HL-60/S4 treated with phorbol 12-myristate 13-acetate at 8.2 ng/mL for 4 days and 3 days (cell line): ENCODE measurements at regions not wholly inside any gene's neighbourhood (a gene's known extent, or its start where the extent isn't known, plus 50 kb on each side); places are given as distances from the start of the nearest gene placed in this dataset.

Experiments
- in situ Hi-C: fragments of 300-500 bp; cut with MboI; formaldehyde crosslinking; loops from 2 replicates; pipeline ENCODE4 v1.15.0; 2022; ENCODE audit warnings: low sequenced_read_pairs

DNA sequence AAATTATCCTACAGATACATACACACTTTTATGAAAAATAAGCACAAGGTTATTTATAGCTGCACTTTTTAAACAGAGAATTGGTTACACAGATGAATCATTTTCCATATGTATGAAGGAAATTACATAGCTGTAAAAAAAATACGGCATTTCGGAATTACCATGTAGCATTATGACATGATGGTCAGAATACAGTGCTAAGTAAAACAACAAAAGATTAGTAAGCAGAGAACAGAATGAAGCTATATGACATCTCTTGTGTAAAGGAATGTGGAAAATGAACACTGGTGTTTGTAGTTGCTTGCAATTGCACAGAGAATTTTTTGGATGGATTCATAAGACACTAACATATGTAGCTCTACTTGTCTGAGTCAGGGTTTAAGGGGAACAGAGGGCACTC, 1222.0 kb upstream of the PRKX start:
- in situ Hi-C loops: no loop called here

DNA sequence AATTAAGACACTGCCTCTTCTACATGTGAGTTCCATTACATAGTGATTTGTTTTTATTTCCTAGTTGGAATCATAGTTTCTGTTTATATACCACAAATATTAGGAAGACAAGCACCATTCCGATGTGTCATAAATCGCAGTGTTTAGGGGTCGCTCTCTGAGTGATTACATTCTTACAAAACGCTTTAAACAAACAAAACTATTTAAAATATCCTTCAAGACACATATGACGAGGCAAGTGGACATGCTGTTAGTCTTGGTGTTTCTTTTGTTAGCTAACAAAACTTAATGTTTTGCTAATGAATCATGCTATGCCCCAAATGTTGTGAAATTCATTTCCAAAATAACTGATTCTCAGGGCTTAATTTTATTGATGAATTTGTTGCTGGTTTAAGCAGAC, 1219.3 kb upstream of the PRKX start:
- in situ Hi-C loops: no loop called here

DNA sequence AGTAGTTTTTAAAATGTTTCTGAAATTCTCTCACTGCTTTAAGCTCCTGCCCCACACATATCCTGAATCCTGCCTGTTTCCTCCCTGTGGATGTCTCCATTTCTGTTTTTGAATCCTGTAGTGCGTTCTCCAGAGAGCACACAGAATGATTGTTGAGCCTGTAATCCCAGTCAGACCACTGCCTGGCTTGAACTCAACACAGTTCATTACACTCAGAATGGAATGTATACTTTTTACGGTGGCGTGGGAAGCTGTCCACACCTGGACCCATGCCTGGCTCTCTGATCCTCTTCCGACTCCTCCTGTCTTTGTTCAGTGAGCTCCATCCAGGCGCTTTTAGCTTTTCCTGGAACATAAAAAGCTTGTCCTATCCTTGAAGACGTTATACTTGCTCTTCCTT, 1217.0 kb upstream of the PRKX start:
- in situ Hi-C loops: no loop called here

DNA sequence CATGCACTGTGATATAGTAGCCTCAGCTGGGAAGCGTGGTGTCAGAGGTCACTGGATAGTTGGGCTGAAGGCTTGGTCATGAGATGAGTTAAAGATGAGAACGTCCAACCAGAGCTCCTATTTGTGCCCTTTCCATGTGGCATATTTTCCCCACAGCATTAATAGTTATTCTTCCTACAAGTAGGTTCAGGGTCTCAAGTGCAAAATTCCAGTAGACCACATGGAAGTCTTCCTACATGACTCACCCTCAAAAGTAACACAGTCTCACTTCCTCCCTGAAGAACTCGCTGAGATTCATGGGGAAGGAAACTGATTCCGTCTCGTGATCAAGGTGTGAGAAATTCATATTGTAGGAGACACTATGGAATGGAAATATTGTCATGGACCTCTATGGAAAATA, 1212.5 kb upstream of the PRKX start:
- in situ Hi-C loops: no loop called here

DNA sequence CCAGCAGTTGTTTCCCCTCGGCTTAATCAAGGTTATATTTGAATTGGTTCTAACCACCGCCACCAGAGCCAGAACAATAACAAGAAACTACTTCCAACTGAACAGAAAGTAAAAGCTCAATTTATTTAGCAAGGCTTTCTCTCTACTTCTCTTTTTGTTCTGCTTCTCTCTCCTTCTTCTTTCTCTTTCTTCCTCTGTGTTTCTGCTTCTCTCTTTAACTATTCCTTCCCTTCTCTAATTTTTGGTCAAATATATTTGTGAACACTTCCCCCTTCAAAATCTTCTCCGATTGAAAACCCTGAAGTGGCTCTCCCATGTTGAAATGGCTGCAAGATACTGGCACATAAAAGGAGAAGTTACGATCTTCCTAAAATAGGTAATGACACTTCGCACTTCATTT, 1195.9 kb upstream of the PRKX start:
- in situ Hi-C loops: no loop called here

DNA sequence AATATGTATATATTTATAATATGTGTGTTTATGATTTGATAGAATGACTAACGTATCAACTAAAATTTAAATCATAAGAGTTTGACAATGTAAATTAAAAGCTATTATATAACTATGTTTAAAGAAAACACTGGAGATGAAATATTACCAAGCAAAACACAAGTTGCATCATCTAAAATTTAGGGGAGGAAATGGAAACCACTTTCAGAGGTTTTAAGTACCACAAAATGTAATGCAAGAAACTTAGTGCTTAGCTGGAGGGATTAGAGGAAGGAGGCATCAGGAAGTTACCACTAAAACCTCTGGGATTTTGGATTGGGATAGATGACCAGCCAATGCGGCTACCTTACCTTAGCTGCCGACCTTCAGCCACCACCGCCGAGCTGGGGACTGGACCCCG, 1192.1 kb upstream of the PRKX start:
- in situ Hi-C loops: no loop called here

DNA sequence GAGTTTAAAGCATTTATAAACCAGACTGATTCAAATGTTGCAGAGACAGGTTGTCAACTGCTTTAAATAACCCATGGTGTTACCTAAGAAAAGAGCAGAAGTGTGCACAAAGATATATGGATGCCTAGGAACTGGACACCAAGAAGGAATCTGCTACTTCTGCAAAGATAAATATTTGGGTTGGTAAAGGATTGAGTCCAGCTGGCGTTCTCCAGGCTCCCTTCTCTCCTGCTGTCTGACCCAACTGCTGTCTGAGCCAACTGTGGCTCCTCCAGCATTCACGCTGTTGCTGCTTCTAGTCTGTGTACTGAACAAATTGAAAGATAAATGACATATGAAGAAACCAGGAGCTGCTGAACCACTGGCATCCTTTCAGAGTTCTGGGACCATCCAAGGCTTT, 1167.8 kb upstream of the PRKX start:
- in situ Hi-C loops: no loop called here

DNA sequence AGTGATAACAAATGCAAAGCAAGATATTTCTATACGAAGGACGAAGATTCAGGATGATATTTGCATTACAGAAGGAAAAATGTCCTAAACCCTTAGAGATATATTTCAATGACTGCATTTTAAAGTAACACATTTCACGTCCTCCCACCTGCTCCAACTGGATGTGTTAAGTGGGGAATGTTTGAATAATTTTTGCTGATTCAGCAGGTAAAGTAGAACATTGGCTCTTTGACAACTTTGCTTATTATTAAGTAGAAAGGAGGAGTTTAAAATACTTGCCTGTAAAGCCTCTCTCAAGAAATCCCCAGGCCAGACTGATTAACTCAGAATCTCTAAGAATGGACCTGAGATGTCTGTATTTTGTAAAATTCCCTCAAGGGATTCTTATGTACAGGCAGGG, 1165.2 kb upstream of the PRKX start:
- in situ Hi-C loops: no loop called here

DNA sequence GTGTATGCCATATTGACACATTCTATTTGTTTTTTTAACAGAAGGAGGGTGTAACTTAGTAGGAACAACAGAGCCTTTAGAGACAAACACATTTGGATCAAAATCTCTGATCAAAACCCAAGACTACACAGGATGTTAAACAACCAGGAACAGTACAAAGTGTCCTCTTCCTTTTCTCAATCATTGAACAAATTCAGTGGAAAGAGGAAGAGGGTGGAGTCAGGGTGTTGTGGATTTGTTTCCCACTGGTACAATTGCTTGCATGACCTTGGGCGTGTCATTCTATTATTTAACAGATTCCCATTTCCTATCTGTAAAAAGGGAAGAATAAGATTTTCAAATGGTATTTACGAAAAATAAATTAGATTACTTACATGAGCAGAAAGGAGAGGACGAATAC, 1162.8 kb upstream of the PRKX start:
- in situ Hi-C loops: no loop called here

DNA sequence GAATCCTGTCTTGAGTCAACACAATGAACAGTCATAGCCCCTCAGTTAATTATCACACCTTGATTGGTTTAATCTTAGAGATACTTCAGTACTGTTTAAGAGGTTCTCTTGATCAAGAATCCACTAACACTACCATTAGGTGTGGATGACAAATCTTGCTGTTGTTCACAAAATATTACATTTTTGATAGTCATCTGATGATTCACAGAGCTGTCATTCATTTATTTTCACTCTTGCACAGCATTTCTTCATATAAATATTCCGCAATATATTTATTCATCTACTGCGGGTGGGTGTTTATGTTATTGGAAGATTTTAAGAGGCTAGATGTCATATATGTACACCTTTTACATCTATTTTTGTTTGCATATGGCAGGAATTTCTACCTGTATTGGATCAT, 1138.1 kb upstream of the PRKX start:
- in situ Hi-C loops: no loop called here

DNA sequence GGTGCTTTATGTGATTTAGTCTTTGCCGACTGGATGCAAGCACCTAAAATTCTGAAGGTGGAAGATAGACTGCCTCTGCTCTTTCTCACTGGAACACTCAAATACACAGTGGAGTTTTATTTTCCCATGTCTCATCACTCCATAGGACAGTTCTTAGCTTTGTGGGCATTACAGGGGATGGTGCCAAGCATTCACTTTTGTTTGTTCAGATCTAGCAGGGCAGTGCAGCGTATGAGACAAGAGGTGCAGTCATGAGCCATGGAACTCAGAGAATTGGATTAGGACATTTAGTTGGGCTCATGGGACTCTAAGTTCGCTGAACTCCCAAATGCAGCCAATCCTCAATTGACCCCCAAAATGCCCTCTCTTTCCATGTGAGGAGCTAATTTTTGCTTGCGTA, 1136.9 kb upstream of the PRKX start:
- in situ Hi-C loops: no loop called here

DNA sequence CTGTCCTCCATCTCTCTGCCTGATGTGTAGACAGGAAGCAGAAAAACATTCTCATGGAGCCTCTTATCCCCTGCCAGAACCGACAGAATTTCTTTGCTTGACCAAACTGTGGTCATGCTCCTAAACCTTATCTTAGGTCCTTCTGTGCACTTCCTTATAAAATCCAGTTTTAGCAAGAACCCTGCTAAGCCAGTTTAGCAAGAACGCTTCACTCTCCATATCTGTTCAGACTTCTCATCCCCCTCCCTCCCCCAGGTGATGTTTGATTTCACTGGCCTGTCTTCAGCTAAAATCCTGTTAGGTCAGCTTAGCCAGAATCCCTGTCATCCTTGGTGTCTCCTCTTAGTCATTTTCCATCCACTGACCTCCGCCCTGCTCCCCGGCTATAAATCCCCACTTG, 1130.9 kb upstream of the PRKX start:
- in situ Hi-C loops: no loop called here

DNA sequence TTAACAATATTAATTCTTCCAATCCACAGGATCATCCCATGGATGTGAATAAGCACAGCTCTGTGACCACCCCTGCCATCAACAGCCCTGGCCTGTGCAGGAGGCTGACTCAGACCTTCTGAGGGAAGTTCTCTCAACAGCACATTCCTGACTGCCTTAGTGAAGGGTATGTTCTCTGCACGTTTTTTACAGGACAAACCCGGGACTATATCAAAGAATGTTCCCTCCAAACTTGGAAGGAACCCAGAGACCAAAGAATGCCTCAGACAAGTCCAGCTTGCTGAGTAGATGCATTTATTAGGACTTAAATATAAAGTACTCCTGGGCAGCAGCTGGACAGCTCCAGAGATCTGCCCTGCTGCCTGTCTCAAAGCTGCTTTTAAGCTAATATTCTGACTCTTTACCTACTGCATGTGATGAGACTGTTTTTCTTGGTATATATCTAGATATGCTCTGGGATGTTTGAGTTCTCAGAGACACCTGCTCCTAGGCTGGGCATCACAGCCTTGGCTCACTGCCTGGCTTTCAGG, 1127.8 kb upstream of the PRKX start:
- in situ Hi-C loops: no loop called here

DNA sequence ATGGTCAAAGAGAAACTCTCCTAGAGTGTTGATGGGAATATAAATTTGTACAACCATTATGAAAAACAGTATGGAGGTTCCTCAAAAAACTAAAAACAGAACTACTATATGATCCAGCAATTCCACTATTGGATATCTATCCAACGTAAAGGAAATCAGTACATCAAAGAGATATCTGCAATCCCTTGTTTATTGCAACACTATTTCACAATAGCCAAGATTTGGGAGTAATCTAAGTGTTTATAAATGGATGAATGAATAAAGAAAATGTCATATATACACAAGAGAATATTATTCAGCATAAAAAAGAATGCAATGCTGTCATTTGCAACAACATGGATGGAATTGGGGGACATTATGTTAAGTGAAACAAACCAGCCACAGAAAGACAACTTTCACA, 1118.1 kb upstream of the PRKX start:
- in situ Hi-C loops: no loop called here

DNA sequence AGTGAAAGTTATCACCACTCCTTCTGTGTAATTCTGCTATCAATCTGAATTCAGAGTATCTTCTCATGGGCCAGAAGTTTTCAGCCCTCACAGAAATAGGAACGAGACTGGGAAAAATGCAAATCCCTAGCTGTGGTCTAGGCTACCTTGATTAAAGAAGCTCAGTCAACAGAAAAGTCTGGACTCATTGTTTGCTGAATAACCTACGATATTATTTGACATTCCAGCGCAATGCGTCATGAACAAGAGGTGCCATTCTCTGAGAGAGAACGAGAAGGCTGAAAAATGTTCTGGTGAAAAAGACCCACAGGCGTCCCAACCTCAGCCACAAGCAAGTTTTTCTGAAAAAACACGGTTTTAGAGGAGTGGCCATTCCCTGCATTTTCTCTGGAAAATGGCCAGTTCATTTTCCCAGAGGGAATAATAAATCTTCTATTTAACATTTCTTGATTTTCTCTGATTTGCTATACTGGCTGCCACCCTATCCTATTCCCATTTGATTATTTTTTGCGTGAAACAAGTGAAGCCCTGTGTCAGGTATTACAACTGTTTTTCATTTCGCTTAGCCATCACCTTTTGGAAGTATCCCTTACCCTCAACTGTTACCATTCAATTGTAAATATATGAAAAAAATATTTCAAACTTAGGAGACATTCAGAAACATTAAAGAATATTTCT, 1117.6 kb upstream of the PRKX start:
- in situ Hi-C loops: no loop called here

DNA sequence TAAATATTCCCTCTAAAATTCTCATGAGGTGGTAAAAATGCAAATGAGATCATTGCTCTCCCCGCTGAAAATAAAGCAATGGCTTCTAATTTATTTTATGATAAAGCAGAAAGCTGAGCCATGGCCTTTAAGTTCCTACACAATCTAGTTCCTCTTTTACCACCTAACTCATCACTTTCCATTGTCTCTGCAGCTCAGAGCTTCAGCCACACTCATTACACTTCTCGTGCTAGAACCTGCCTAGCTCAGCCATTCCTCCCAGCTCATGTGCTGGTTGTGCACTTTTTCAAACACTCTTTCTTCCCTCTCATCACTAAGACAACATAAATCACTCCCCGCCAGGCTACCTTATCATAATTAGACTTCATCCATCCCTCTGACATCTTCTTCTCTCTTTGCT, 1112.1 kb upstream of the PRKX start:
- in situ Hi-C loops: no loop called here

DNA sequence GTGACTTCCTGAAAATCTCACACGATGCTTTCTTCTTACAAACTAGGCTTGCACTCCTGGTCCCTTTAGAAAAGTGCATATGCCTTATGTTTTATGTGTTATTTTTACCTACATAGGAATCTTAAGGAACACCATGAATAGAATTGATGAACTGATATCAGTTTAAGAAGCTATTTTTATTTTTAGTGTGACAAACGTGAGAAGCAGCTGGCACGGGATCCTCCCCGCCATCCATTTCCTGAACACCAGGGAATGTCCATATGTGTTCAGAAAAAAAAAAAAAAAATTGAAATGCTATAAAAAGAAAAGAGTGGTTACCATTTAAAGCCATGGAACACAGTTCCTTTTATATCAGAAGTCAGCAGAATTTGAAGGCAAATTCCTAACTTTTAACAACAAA, 1096.1 kb upstream of the PRKX start:
- in situ Hi-C loops: no loop called here

DNA sequence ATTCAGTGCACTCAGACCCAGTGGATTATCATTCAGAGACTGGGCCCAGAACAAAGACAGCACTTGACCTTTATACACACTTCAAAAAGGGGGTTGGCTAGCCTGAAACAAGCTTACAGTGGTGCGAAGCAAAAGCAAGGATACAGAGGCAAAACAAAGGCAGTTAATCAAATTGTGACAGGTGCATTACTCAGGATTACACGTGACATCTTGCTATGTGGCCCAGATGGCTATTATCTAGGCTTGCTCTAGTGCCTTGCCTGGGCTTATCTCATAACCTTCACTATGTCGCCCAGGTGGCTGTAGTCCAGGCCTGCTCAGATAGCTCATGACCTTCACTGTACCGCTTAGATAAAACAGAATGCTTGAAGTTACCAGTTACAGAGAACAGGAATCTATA, 1092.1 kb upstream of the PRKX start:
- in situ Hi-C loops: no loop called here

DNA sequence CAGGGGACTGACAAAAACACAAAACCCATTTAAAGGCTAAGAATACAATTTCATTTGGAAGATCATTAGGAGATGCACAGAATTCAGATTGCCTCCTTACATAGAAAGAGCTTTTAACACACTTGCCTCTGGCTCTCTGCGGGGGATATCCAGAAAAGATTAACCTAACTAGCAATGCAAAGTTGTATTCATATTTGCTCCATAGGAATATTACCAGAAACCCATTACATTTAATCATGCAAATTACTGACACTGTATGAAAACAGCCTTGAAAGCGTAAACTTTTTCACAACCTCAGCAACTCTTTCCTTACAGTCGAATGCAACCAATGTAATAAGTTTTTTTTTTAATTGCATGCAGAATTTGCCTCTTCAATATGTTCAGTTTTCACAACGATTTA, 1087.3 kb upstream of the PRKX start:
- in situ Hi-C loops: no loop called here

DNA sequence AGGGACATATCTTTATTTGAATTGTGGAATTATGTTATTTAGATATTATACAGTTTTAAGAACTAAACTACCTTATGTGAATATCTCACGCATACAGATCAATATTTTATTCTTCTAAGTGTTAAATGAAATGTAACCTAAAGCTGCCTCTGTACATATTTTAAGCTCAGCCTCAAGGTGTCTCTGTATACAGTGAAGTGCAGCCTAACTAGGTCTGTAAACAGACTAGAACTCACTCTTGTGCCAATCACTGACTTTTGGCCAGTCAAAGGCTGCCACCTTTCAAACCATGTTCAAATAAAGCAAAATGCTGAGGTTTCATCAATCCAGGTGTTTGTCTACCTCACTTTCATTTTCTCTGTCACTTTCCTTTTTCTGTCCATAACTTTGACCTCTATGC, 1074.5 kb upstream of the PRKX start:
- in situ Hi-C loops: no loop called here

DNA sequence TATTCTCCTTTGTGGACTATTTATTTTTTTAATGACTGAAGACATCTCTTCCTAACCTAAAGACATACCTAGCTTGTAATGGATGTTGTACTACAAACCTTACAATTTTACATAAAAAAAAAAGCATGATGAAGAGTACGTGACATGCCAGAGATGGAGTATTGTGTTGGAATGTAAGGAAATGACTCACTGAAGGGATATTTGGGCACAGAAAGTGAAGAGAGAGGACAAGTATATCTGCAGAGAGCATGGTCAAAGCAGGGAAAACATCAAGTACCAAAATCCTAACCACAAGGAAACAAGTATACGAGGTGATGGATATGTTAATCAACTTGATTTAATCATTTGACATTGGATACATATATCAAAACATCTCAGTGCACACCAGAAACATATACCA, 1051.4 kb upstream of the PRKX start:
- in situ Hi-C loops: no loop called here

DNA sequence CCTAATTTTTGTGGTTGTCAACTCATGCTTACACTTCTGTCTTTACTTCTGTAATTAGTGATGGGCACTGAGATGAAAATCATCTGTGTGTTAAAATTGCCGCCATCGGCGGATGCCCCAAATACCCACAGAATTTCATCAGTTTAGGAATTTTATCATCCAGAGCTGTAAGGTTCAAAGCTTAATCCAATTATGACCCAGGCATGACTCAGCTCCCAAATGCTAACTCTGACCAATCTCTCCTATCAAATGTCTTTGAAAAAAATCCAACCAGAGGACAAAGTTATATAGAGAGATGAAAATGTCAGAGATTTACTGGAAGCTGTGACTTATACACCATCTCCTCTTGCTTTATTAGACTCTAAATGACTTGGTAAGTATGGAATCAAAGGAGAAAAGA, 1048.7 kb upstream of the PRKX start:
- in situ Hi-C loops: no loop called here

DNA sequence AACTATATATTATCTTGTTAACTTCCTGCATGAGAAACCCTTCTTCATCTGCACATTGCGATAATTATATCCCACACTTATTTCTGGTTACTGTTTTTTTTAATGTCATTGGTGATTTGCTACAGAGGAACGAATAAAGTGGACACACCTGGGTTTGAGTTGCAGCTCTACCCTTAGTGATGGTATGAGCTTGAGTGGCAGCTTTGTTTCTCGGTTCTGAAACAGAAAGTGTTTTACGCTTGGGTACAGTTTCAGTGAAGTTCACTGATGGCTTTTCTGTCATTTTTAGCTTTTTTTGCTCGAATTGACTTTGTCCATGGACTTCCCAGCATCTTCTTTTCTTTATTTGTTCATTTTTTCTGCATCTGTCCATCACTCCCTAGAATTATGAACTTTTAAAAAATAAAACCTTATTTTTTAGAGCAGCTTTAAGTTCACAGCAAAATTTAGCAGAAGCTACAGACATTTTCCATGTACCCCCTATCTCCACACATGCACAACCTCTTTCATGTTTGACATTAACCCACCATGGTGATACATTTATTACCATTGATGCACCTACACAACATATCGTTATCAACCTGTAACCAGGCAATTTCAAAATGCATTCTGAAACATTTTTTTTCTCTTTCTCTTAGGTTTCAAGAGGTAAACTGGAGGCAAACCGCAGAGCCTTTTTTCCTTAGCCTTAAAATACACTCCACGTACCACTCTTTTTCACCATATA, 1041.6 kb upstream of the PRKX start:
- in situ Hi-C loops: no loop called here
